Mucosa of stomach (tissue), 1 donor: ENCODE measurements at regions not wholly inside any gene's neighbourhood (a gene's known extent, or its start where the extent isn't known, plus 50 kb on each side); places are given as distances from the start of the nearest gene placed in this dataset.

Experiments used
- H3K27me3 ChIP-seq: one replicate; pipeline ENCODE4 v1.7.0; 2013; ENCODE audit warnings: mild to moderate bottlenecking, low read length; ENCODE audit not compliant: control insufficient read depth, insufficient read depth
- H3K36me3 ChIP-seq: one replicate; pipeline ENCODE4 v1.7.0; 2013; ENCODE audit warnings: low read length; ENCODE audit not compliant: control insufficient read depth, insufficient read depth
- H3K4me1 ChIP-seq: one replicate; pipeline ENCODE4 v1.7.0; 2013; ENCODE audit warnings: mild to moderate bottlenecking, low read length; ENCODE audit not compliant: control insufficient read depth, insufficient read depth
- H3K4me3 ChIP-seq: one replicate; pipeline ENCODE4 v1.7.0; 2013; ENCODE audit warnings: low read length
- H3K9ac ChIP-seq: one replicate; pipeline ENCODE4 v1.7.0; 2013; ENCODE audit warnings: mild to moderate bottlenecking, low read length, moderate library complexity
- H3K9me3 ChIP-seq: one replicate; pipeline ENCODE4 v1.7.0; 2013; ENCODE audit warnings: mild to moderate bottlenecking, low read length, moderate library complexity; ENCODE audit not compliant: control insufficient read depth
- donor health status: Pancreatic carcinoma.

DNA sequence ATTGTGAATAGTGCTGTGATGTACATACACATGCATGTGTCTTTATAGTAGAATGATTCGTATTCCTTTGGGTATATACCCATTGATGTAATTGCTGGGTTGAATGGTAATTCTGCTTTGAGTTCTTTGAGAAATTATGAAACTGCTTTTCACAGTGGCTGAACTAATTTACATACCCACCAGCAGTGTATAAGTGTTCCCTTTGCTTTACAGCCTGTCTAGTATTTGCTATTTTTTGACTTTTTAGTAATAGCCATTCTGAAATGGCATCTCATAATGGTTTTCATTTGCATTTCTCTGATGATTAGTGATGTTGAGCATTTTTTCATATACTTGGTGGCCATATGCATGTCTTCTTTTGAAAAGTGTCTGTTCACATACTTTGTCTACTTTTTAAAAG is 54.5 kb upstream of the FAM78B start:
- H3K27me3 ChIP-seq, result no peaks in the 10 kb centered on the region
- H3K36me3 ChIP-seq, result no peaks in the 10 kb centered on the region
- no peaks in the 10 kb centered on the region for H3K9me3 ChIP-seq
- no peak overlapping the region for H3K9ac ChIP-seq
- no peak overlapping the region for H3K4me3 ChIP-seq
- H3K4me1 ChIP-seq, result no peaks in the 10 kb centered on the region

DNA sequence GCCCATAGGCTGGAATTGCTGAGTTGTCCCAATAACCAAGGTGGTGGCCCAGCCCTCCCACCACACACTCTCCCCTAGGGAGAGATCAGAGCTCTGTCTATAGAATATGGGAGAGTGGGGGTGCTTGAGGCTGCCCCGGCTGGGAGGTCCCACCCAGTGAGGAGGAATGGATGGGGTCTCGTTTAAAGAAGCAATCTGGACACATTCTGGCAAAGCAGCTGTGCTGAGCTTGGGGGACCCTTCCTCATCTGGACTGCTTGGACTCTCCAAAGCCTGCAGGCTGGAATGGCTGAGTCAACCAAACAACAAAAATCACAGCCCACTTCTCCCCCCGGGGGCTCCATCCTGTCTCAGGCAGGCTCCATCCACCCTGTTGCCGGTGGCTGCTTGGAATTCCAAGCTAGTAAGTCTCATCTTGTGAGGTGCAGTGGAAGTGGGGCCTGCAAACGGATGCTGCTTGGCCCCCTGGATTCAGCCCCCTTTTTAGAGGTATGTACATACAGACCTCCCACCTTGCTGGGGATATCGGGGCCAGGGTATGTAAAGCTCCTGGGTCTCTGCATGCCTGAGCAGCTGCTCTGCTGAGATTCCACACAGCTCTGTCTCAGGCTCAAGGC is 67.1 kb upstream of the FAM78B start:
- no peaks in the 10 kb centered on the region for H3K4me1 ChIP-seq
- H3K9me3 ChIP-seq, result no peaks in the 10 kb centered on the region
- no peak overlapping the region for H3K9ac ChIP-seq
- H3K4me3 ChIP-seq, result no peak overlapping the region
- H3K27me3 ChIP-seq, result no peaks in the 10 kb centered on the region
- no peaks in the 10 kb centered on the region for H3K36me3 ChIP-seq

DNA sequence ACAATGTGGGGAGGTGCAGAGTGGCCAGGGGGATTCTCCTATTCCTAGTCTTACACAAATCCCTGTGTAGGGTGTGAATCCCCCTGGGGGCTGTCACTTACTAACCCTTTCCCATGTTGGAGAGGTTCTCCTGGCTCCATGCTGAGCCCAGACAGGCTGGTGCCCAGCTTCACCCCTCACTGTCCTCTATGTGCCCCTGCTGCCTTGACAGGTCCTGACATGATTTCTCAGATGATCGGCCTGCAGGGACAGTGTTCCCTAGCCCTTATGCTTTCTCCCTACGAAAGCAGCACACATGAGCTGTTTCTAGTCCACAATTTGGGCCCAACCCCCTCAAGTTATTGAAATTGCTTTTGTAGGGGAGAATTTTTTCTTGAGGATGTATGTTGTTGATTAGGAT is 68.9 kb upstream of the FAM78B start:
- H3K4me1 ChIP-seq, result no peaks in the 10 kb centered on the region
- H3K9me3 ChIP-seq, result no peaks in the 10 kb centered on the region
- no peaks in the 10 kb centered on the region for H3K36me3 ChIP-seq
- H3K4me3 ChIP-seq, result no peak overlapping the region
- H3K9ac ChIP-seq, result no peak overlapping the region
- H3K27me3 ChIP-seq, result no peaks in the 10 kb centered on the region

DNA sequence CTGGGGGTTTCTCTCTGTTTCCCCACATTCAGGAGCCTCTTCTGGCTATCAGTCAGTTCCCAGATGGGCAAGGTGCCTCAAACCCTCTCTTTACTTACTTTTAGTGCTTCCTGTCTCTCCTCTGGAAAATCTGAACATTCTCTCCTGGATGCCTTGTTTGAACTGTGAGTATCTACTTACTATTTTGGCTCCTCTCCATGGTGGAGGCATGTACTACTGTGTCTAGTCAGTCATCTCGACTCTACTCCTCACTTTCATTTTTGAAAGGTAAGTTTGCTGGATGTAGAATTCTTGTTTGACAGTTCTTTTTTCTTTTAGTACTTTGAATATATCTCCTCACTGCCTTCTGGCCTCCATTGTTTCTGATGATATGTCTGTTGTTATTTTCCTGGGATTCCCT is 70.9 kb upstream of the FAM78B start:
- Histone ChIP-seq H3K36me3 (no peaks in the 10 kb centered on the region), H3K9me3 (no peaks in the 10 kb centered on the region), H3K4me3 (no peak overlapping the region), H3K4me1 (no peaks in the 10 kb centered on the region), H3K27me3 (no peaks in the 10 kb centered on the region), H3K9ac (no peak overlapping the region)

DNA sequence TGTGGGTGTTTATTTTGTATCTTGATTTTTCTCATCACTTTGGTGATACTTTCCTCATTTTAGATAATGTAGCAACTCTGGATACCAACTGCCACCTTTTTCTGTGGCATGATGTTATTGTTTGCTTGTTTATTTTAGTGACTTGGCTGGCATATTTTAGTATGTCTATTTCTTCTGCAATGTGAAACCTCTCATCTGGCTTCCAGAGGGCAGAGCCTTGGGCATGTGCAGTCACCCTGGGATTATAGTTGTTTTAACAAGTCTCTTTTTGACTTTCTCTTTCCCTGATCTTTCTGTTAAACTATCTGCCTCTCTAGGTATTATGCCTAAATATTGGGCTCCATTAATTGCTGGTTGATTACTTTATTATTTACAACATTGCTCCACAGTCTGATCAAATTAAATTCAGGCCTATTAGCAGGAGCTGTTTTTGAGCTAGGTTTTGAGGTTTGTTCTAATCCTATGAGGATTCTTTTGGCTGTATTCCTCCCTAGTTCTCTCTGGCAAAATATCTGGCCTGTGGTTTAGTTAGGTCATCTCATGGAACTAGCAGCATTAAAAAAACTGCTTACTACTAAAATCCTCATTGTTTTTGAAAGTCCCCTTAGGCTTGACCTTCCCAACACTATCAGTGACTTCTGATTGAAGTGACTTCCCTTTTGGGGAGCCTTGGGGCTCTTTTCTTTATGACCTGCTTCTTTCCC is 86.4 kb upstream of the FAM78B start:
- no peaks in the 10 kb centered on the region for H3K9me3 ChIP-seq
- H3K27me3 ChIP-seq, result no peaks in the 10 kb centered on the region
- no peak overlapping the region for H3K4me3 ChIP-seq
- no peak overlapping the region for H3K9ac ChIP-seq
- no peaks in the 10 kb centered on the region for H3K36me3 ChIP-seq
- H3K4me1 ChIP-seq, result no peaks in the 10 kb centered on the region

DNA sequence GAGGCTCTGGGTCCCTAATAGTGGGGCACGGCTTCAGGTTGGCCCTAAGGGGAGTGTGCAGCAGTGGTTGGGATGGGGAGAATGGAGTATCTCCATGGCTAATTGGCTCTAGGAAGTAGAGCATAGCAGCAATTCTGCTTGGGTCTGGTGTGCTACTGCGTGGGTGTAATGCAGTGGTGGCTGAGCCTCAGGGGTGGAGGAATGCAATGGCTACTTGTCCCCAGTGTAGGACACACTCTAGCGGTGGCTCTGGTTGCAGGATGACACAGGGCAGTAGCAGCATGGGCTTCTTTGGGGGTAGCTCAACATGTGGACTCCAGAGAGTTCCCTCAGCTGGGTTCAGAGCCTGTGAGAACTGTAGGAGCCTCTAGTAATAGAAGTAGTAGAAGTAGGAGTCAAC is 91.2 kb upstream of the FAM78B start:
- H3K4me1 ChIP-seq, result no peaks in the 10 kb centered on the region
- H3K9ac ChIP-seq, result no peak overlapping the region
- H3K27me3 ChIP-seq, result no peaks in the 10 kb centered on the region
- no peak overlapping the region for H3K4me3 ChIP-seq
- no peaks in the 10 kb centered on the region for H3K9me3 ChIP-seq
- H3K36me3 ChIP-seq, result no peaks in the 10 kb centered on the region

DNA sequence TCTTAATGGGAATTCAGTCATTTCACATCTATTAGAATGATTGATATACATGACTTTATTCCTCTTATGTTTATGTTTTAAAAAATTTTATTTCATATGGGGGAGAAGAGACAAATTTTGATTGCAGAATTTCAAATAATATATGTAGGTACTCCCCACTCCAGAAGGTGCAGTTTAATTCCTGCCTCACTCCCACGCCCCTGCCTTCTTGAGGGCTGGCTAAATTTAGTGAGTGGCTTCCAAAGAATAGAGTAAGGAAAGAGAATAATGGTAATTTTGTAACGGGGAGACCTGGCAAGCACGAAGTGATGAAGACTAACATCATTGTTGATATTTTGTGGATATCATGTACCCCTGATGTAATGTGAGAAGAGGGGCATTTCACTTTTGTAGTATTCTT is 94.7 kb upstream of the FAM78B start:
- Histone ChIP-seq H3K36me3 (no peaks in the 10 kb centered on the region), H3K27me3 (no peaks in the 10 kb centered on the region), H3K9me3 (no peaks in the 10 kb centered on the region), H3K4me3 (no peak overlapping the region), H3K9ac (no peak overlapping the region), H3K4me1 (no peaks in the 10 kb centered on the region)

DNA sequence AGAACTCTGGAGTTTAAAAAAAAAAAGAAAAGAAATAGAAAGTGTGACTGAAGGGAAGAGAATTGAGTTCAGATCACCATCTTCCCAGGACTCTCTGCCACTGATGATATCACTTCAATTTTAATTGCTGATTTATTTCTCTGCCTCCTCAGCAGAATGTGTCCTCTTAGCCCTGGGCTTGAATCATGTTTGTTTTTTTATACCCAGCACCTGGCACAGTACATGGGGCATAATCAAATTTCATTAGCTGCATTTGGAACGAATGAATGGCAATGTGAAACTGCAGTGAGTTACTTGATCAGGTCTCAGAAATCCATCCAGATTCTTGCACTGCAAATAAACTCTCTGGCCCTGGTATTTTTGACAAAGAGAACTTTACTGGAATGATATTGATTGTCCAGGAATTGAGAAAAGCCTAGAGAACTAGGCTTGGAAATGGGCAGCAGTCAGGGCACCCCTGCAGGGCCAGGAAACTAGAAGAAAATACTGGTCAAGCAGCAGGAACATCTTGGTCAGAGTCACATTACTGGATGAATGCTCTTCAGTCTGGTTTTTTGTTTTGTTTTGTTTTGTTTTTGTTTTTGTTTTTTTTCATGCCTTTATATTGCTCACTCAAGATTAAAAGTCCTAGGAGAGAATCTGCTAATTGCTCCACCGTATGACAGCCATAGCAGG is 103.8 kb upstream of the FAM78B start:
- H3K9ac ChIP-seq, result no peak overlapping the region
- no peak overlapping the region for H3K4me3 ChIP-seq
- H3K36me3 ChIP-seq, result no peaks in the 10 kb centered on the region
- no peaks in the 10 kb centered on the region for H3K9me3 ChIP-seq
- no peaks in the 10 kb centered on the region for H3K4me1 ChIP-seq
- no peaks in the 10 kb centered on the region for H3K27me3 ChIP-seq

DNA sequence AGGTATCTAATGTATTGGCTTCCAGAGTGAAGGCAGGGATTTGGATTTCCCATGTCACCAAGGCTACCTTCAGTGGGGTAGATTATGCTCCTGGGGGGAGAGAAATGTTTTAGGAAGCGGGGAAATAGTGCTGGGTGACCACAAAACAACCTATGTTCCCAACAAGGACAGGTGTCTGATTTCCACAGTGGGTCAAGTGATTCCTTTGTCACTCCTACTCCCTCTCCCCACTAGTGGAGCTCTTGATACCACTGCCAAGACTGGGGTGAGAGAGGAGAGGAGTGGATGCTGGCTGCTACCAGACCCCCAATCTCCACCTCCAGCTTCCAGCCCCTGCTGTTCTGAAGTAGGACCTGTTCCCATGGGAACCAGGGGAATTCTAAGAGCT is 104.3 kb upstream of the FAM78B start:
- Histone ChIP-seq H3K9me3 (no peaks in the 10 kb centered on the region), H3K9ac (no peak overlapping the region), H3K27me3 (no peaks in the 10 kb centered on the region), H3K36me3 (no peaks in the 10 kb centered on the region), H3K4me3 (no peak overlapping the region), H3K4me1 (no peaks in the 10 kb centered on the region)

DNA sequence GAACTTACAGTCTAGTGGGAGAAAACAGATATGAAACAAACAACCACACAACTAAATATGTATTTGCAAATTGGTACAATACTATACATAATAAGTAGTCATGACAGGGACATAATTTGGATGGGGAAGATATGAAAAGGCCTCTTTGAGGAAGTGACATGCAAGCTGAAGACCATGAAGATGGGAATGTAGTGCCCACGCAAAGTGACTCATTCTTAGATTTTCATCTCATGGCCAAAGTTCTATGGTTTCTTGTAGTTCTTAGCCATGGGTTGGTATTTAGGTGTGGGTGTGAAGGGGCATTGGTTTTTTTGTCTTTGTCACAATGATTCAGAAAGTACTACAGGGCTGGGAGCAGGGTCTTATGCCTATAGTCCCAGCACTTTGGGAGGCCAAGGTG is 105.4 kb upstream of the FAM78B start:
- Histone ChIP-seq H3K4me3 (no peak overlapping the region), H3K4me1 (no peaks in the 10 kb centered on the region), H3K9ac (no peak overlapping the region), H3K9me3 (no peaks in the 10 kb centered on the region), H3K27me3 (no peaks in the 10 kb centered on the region), H3K36me3 (no peaks in the 10 kb centered on the region)

DNA sequence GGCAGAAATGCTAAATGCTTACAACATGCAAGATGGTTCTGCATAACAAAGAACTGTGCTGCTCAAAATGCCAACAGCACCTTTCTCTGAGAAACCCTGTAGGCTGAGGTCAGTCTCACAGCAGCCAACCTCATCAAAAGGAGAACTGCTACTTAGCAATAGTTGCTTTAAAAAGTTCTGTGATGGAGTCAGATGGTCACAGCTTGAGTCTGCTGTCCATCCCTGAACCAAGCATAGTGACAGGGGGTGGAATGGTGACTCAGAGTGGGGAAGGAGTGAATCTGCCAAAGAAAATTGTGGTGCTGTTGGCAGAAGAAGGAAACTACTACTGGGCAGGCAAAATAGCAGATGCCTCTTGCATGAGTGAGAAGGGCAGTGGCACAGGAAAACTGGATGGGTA is 106.0 kb upstream of the FAM78B start:
- no peaks in the 10 kb centered on the region for H3K4me1 ChIP-seq
- H3K36me3 ChIP-seq, result no peaks in the 10 kb centered on the region

DNA sequence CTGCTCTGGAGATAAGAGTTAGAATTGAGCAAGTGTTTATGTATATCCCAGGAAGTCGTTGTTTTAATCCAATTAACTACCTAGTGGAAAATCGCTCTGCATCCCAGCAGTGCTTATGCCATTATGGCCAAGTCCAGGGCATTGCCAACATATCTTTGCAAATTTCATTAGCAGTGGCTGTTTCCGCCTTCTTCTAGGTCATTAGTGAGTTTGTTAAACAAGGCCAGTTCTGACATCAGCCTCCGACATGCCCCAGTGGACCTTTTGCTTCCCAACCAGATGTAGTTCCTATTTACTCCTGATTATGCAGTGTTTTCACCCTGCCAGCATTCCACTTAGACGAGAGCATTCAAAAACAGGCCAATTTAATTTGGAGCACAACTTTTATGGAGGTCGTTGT is 106.8 kb upstream of the FAM78B start:
- H3K9me3 ChIP-seq, result no peaks in the 10 kb centered on the region
- no peak overlapping the region for H3K9ac ChIP-seq
- H3K36me3 ChIP-seq, result no peaks in the 10 kb centered on the region
- no peaks in the 10 kb centered on the region for H3K4me1 ChIP-seq
- no peak overlapping the region for H3K4me3 ChIP-seq
- H3K27me3 ChIP-seq, result no peaks in the 10 kb centered on the region

More for the DNA sequence above, 106.0 kb upstream of the FAM78B start:
- Histone ChIP-seq H3K27me3 (no peaks in the 10 kb centered on the region), H3K4me3 (no peak overlapping the region), H3K9ac (no peak overlapping the region), H3K9me3 (no peaks in the 10 kb centered on the region)
